G401 (cell line): ENCODE measurements at regions not wholly inside any gene's neighbourhood (a gene's known extent, or its start where the extent isn't known, plus 50 kb on each side); places are given as distances from the start of the nearest gene placed in this dataset.
"Not testable (repeated sequence)": the region's sequence is repeated elsewhere in the genome, so short reads cannot be mapped to it uniquely, and the experiment has no call there.

Source experiments
- DNase-seq: peaks from one replicate; pipeline ENCODE4 v3.0.0-alpha.2; 2015; ENCODE audit warnings: low spot score
- in situ Hi-C: cut with HindIII; loops from 2 replicates; pipeline ENCODE4 v1.10.0; 2016; ENCODE audit warnings: low sequenced_read_pairs, mixed read lengths

DNA sequence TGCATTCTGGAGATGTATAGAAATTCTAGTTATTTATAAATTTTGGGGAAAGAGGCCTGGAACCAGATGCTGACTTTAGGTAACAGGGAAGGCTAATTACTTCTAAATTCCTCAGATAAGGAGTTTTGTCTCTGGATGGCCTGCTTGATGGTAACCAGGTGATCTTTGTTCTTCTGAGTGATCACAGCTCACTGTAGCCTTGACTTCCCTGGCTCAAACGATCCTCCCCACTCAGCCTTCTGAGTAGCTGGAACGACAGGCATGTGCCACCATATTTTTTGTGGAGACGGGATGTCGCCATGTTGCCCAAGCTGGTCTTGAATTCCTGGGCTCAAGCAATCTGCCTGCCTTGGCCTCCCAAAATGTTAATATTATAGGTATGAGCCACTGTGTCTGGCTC lies 54.4 kb upstream of the MSH6 start:
- no peak for DNase-seq
- in situ Hi-C loops, result no loop called here

DNA sequence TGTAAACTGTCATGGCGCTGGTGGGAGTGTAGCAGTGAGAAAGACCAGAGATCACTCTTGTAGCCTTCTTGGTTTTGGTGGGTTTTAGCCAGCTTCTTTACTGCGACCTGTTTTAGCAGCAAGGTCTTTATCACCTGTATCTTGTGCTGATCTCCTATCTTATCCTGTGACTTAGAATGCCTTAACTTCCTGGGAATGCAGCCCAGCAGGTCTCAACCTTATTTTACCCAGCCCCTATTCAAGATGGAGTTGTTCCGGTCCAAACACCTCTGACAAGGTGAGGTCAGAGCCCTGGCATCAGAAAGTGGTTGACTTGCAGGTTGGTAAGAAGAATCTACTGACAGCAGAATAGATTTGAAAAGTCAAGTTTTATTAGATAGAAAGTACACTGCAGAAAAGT lies 55.0 kb upstream of the MSH6 start:
- no peak for DNase-seq
- in situ Hi-C loops, result no loop called here

DNA sequence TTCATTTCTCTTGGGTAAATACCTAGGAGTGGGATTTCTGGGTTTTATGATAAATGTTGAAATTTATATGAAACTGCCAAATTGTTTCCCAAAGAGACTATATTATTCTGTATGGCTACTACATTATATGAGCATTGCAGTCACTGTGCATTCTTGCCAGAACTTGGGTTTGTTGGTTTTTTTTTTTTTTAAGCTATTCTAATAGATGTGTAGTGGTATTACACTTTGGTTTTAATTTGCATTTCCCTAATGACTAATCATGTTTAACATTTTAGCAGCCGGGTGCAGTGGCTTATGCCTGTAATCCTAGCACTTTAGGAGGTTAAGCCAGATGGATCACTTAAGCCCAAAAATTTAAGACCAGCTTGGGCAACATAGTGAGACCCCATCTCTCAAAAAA lies 56.0 kb upstream of the MSH6 start:
- DNase-seq, in situ Hi-C loops: not testable (repeated sequence)

DNA sequence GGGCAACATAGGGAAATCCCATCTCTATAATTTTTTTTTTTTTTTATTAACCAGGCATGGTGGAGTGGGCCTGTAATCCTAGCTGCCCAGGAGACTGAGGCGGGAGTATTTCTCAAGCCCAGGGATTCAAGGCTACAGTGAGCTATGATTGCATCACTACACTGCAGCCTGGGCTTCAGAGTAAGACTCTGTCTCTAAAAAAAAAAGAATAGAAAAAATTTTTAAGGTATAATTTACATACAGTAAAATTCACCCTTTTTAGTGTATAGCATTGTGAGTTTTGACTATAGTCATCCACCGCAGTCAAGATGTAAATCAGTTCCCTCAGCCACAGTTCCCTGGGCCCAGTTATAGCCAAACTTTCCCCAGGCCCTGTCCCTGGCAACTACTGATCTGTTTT lies 57.1 kb upstream of the MSH6 start:
- in situ Hi-C loops, result no loop called here
- DNase-seq, result no peak

DNA sequence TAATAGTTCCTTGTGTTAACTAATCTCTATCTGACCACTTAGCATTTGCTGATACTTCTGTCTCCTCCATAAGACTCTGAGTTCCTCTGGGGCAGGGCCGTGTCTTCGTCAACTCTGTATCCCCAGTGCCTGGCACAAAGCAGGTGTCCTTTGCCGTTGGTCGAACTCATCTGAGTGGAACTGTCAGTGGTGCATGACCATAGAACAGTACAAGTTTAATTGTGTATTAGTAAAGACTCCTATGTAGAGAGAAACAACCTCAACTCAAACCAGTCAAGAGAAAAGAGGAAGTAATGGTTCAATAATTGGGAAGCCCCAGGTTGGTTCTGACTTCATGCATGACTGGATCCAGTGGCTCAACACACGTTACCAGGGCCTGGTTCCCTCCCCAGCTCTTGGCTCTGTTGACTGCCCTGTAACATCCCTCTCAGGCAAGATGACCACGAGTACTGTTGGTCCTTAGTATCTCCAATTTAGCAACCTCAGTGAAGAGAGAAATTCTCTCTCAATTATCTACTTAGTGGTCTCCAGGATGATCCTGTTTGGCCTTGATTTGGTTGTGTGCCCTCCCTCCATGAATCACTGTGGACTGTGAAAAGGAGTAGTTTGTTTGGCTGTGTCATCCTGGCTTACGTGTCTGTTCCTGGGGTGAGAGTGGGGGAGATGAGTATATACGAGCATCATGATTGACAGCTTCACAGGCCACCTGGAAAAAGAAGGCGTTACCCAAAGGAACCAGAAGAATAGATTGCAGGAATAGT lies 58.5 kb upstream of the MSH6 start:
- in situ Hi-C loops, result no loop called here
- DNase-seq, result no peak

DNA sequence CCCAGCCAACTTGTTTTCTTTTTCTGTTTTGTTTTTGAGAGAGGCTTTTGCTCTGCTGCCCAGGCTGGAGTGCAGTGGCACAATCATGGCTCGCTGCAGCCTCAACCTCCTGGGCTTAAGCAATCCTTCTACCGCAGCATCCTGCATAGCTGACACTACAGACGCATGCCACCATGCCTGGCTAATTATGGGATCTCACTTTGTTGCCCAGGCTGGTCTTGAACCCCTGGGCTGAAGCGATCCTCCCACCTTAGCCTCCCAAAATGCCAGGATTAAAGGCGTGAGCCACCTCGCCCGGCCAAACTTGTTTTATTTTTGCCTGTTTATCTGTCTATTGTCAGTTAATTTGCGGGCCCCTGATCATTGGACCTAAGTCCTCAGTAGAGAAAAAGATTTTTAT lies 61.6 kb upstream of the MSH6 start:
- DNase-seq, result no peak
- in situ Hi-C loops, result no loop called here

DNA sequence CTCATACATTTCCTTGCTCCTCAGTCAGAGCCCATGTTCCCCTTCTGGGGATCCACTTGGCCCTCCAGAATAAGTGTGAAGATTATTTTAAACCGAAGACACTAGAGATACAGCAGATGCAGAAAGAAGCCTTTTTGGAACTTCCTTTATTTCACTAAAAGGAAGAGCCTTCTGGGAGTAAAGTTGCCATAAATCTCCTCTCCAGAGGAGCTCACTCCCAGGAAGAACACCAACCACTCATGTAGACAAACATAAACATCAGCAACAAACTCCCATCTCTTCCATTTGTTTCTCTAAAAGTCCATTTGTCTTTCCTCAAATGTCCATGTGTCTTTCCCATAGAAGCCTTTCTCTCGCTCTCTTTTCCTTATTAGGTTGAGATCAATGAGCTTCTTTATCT lies 62.4 kb upstream of the MSH6 start:
- in situ Hi-C loops, result no loop called here

DNA sequence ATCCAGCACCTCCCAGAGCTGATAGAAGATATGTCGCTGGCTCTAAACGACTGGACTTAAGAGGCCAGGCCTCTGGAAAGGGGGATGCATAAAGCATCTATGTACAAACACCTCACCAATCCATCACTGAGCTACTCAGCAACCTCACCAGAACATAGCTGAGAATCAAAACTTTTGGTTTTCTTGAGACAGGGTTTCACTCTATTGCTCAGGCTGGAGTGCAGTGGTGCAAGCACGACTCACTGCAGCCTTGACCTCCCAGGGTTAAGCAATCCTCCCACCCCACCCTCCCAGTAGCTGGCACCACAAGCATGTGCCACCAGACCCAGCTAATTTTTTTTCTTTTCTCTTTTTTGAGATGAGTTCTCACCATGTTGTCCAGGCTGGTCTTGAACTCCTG lies 62.9 kb upstream of the MSH6 start:
- in situ Hi-C loops, result no loop called here
- no peak for DNase-seq

More for the DNA sequence above, 62.4 kb upstream of the MSH6 start:
- no peak for DNase-seq

DNA sequence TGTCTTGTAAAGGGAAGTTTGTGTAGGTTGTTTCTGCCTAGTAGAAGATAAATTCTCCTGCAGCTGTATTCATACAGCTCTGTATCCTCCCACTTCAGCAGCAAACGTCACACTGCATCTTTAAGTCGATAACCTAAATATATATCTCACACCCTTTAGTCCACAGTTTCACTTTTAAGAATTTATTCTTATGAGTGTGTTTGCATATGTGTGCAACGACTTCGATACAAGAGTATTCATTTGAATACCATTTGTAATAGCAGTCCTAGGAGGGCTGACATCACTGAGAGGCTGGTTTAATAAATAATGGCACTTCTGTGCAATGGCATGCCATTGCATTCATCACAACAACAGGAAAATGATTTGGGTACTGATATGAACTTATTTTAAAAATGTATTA lies 63.8 kb upstream of the MSH6 start:
- DNase-seq, result no peak
- in situ Hi-C loops, result no loop called here

DNA sequence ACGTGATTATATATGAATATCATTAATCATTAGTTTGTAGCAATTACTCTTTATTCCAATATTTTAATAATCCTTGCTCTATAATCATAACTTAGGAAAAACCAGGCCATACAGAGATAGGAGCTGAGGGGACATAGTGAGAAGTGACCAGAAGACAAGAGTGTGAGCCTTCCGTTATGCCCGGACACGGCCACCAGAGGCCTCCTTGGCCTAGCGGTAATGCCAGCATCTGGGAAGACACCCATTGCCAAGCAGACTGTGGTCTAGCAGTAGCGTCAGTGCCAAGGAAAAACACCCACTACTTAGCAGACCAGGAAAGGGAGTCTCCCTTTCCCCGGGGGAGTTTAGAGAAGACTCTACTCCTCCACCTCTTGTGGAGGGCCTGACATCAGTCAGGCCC lies 66.6 kb upstream of the MSH6 start:
- in situ Hi-C loops, DNase-seq: not testable (repeated sequence)

DNA sequence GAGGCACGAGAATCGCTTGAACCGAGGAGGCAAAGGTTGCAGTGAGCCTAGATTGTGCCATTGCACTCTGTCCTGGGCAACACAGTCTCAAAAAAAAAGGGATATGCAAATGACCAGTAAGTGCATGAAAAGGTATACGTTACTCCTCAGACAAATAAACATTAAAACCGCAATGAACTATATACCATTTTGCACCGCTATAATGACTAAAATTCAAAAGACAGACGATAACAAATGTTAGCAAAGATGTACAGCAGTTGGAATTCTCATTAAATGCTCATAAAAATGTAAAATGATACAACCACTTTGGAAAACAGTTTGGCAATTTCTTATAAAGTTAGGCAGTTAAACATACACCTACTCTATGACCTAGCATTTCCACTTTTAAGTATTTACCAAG lies 67.4 kb upstream of the MSH6 start:
- in situ Hi-C loops, result no loop called here
- no peak for DNase-seq

DNA sequence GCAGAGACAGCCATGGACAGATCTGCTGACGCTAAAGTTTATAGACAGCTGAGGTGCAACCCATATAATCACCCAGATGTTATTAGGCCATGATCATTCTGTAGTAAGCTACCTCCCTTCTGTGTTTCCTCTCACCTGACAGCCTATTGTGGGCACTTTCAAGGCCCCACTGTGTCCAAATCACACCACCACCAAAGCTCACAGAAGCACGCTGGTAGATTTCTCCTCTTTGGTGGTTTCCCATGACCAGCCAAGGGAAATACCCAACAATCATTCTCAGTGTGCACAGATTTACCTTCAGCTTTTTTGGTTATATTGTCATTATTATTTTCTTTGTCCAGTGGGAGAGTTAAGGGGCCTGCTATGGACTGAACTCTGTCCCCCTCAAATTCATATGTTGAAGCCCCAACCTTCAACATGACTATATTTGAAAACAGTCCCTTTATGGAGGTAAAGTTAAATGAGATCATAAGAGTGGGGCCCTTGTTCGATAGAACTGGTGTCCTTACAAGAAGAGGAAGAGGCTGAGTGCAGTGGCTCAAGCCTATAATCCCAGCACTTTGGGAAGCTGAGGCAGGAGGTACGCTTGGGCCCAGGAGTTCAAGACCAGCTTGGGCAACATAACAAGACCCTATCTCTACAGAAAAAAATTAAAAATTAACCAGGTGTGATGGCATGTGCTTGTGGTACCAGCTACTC lies 74.0 kb upstream of the MSH6 start:
- in situ Hi-C loops, result no loop called here
- DNase-seq, result no peak

DNA sequence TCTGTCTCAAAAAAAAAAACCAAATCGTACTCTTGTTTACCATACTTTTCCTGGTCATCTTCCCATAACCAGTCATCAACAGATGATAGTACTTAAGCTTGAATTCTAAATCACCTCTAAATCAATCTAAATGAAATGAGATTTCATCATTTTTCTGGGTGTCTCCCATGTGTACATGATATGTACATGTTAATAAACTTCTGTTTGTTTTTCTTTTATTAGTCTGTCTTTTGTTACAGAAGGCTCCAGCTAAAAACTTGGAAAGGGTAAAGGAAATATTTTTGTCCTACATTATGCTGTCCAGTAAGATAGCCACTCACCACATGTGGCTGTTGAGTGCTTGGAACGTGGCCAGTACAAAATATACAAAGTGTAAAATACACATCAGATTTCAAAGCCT lies 78.7 kb upstream of the MSH6 start:
- in situ Hi-C loops, result no loop called here
- DNase-seq, result no peak

DNA sequence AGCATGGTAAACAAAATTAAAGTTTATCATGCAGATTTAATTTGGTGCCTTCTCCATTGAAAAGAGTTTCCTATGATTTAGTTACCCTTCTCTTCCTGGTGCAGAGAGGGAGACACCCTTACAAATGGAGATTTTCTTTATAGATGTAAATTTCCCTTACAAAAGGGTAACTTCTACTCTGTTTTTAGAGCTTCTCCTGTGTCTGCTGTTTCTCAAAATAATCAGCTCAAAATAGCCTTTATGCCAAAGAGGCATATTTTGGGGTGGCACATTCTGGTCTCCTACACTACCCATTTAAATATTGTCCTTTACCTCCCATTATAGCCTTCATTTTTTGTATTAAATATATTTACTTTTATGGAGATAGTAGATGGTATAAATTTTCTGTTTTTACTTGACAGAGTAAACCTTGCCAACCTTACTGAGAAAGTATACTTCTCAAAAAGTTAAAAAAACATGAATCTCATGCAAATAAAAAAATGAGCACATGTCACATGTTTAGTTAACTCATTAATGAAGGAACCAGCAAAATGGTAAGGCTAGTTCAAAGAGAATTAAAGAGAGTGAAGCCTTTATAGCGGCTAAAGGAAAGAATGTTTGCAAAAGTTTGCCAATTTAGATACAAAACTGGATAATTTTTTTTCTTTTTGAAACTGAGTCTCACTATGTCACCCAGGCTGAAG lies 83.3 kb upstream of the MSH6 start:
- no peak for DNase-seq
- in situ Hi-C loops, result no loop called here

DNA sequence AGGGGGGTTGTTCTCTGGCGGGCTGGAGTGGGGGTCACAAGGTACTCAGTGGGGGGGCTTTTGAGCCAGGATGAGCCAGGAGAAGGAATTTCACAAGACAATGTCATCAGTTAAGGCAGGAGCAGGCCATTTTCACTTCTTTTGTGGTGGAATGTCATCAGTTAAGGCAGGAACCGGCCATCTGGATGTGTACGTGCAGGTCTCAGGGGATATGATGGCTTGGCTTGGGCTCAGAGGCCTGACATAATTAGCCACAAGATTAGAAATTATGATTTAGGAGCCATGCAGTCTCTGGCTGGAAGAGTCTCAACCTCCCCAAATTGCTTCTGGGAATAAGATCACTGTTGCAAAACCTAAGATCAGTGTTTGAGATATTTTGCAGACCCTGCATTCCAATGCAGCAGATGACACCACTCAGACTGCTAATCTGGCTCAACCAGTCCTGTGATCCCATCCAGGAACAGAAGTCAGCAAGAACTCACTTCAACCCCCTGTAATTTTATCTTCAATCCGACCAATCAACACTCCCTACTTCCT lies 84.4 kb upstream of the MSH6 start:
- in situ Hi-C loops, DNase-seq: not testable (repeated sequence)

DNA sequence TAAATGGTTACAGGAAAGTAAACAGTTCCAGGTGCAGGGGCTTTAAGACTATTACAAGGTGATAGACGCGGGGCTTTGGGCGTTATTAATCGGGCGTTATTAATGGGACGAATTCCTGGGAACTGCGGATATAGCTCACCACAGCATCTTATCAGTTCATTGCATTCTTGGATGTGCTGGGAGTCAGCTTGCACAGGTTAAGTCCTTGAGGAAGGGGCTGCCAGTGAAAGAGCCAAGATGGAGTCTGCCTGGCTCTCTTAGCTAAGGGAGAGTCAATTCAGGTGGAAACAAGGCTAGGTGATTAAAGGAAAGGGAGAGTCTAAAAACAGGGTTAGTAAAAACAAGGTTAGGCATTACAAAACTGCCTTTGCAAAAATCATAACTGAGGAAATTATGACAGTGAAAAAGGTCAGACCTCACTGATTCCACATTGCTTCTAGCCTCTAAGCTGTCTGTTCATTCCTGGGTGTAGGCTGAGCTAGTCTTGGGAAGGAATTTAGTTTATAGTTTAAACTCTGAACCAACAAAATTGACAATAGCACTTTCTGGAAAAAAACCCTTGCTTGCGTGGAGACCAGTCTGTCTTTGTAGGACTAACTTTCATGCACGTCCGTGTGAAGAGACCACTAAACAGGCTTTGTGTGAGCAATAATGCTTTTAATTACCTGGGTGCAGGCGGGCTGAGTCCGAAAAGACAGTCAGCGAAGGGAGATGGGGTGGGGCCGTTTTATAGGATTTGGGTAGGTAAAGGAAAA lies 85.1 kb upstream of the MSH6 start:
- DNase-seq, in situ Hi-C loops: not testable (repeated sequence)

DNA sequence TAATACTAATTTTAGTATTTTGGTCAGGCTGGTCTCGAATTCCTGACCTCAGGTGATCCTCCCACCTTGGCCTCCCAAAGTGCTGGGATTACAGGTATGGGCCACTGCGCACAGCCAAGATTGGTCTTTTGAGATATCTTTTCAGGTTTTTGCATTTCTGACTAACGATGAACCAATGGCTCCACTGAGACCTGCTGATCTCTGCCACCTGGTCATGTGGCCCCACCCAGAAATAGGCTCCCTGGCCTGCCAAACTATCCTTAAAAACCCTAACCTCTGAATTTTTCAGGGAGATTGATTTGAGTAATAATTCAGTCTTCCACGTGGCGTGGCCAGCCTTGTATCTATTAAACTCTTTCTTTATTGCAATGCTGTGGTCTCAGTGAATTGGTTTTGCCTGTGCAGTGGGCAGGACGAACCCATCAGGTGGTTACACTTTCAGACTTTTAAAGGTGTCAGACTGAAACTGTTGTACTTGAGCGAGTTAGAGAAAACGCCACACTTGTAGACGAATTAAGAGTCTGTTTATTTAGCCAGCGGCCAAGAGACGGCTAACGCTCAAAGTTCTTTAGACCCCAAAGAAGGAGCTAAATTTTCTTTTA lies 85.8 kb upstream of the MSH6 start:
- in situ Hi-C loops, result no loop called here
- DNase-seq, result no peak

DNA sequence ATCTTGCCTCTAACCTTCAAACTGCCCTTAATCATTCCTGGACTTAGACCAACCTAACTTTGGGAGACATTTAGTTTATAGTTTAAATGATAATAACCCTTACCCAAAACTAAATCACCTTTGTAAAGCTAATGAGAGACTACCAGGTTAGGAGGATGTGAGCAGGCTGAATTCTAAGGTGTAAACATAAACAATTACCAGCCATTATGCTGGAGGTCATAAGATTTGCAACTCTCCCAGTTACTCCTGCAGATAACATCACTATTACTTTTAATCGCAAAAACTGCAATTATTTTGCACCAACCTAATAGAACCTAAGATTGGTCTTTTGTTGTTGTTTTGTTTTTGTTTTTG lies 86.5 kb upstream of the MSH6 start:
- in situ Hi-C loops, result no loop called here

DNA sequence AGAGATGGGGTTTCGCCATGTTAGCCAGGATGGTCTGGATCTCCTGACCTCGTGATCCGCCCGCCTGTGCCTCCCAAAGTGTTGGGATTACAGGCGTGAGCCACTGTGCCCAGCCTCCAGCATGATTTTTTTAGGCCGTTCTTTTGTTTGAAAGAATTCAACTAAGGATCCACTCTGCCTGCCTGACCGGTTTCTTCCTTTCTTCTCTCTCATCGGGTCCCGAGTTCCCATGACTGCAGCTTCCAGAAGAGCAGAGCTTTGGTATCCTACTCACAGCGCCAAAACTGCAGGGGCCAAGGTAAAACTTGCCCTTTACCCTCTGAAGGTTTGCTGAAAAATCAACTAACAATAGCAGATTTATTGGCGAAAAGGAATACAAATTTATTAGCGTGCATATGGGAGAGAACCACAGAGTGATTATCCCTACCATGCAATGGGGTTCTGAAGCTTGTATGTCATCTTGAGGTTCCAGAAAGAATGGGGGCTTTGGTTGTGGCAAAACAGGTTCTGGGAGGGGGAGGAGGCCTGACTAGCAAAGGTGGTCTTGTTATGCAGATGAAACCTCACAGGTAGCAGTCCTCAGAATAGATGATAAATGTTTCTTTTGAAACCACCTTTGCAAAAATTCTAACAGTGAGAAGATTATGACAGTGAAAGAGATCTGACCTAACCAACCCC lies 87.0 kb upstream of the MSH6 start:
- no peak for DNase-seq
- in situ Hi-C loops, result no loop called here

More for the DNA sequence above, 86.5 kb upstream of the MSH6 start:
- DNase-seq, result no peak
